ENCODE measurements at regions not wholly inside any gene's neighbourhood (a gene's known extent, or its start where the extent isn't known, plus 50 kb on each side); places are given as distances from the start of the nearest gene placed in this dataset.

GRCh38 chr2:129181433-129181832, 798.0 kb upstream of the RAB6C start:
- TF ChIP-seq CTCF (IDR thresholded peaks at IDR 0.05): no peak
- no peak for TF ChIP-seq POLR2A (IDR thresholded peaks at IDR 0.05)

All from Peyer's patch (tissue), 4 donors.